Gastroesophageal sphincter (tissue), 3 donors: ENCODE measurements at regions not wholly inside any gene's neighbourhood (a gene's known extent, or its start where the extent isn't known, plus 50 kb on each side); places are given as distances from the start of the nearest gene placed in this dataset.

Source experiments
- EP300 ChIP-seq: sonication (generic); formaldehyde crosslinking; IDR thresholded peaks from one replicate; pipeline ENCODE4 v1.6.1; 2017; ENCODE audit warnings: antibody characterized with exemption, mild to moderate bottlenecking
- POLR2A ChIP-seq, 2 donors: fragments of 450-650 bp; IDR thresholded peaks; one replicate each; pipeline ENCODE4 v1.6.1; 2017; ENCODE audit warnings: antibody characterized with exemption in 2 of 2, mild to moderate bottlenecking in 2 of 2, moderate library complexity in 1 of 2
- TF ChIP-seq, protein P1 (sequence below), 4 experiments: fragments of 200-600 bp in 2 of 4; fragments of 450-650 bp in 2 of 4; sonication (generic) in 1 of 4; IDR thresholded peaks; one replicate each; pipeline ENCODE4 v1.5.1; 2017 to 2019; ENCODE audit warnings: antibody characterized with exemption in 4 of 4, mild to moderate bottlenecking in 2 of 4, moderate library complexity in 2 of 4

DNA sequence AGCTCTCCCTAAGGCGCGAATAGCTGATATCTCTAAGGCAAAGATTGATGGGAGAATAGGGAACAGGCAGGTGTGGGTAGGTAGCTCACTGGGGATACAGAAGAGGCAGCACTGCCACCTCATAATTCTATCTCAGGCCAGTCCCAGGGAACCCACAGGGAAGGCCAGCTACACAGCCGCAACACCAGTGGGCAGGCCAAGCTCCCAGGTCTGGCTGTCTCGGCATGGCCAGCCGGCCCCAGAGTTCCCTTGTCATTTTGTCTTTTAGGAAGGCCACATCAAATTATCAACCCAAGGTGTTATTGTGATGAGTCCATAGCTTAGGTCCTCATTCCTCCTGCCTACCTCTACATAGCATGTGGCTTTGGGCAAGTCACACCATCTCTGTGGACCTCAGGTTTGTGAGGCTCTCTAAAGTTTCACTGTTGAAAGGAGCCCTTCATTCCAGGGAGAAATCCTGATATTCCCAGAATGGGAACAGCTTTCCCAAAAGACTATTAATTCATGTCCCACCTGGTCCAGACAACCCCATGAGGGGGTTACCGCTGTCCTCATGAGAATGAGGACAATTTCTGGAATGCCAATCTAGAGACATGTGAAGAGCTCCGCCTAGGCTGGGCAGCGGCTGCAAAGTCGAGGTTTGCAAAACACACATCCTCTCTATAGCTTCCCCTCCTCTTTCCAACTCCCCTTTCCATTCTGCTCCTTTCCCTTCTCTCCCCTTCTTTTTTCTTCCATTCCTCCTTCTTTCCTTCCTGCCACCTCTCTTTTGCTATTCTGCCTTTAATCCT is 287.1 kb upstream of the ID2 start:
- TF ChIP-seq, protein P1, sequence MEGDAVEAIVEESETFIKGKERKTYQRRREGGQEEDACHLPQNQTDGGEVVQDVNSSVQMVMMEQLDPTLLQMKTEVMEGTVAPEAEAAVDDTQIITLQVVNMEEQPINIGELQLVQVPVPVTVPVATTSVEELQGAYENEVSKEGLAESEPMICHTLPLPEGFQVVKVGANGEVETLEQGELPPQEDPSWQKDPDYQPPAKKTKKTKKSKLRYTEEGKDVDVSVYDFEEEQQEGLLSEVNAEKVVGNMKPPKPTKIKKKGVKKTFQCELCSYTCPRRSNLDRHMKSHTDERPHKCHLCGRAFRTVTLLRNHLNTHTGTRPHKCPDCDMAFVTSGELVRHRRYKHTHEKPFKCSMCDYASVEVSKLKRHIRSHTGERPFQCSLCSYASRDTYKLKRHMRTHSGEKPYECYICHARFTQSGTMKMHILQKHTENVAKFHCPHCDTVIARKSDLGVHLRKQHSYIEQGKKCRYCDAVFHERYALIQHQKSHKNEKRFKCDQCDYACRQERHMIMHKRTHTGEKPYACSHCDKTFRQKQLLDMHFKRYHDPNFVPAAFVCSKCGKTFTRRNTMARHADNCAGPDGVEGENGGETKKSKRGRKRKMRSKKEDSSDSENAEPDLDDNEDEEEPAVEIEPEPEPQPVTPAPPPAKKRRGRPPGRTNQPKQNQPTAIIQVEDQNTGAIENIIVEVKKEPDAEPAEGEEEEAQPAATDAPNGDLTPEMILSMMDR (IDR thresholded peaks at IDR 0.05) = no peak
- no peak for TF ChIP-seq POLR2A (IDR thresholded peaks at IDR 0.05)
- no peak for TF ChIP-seq EP300
